Neural cell (in vitro differentiated cells): ENCODE measurements at regions not wholly inside any gene's neighbourhood (a gene's known extent, or its start where the extent isn't known, plus 50 kb on each side); places are given as distances from the start of the nearest gene placed in this dataset.

Source experiments
- H2AFZ ChIP-seq: fragments of 200-600, 300-800 bp; sonication (generic), shearing (Covaris generic); 2 replicates; pipeline ENCODE4 v1.6.0; 2014; ENCODE audit warnings: low read depth, mild to moderate bottlenecking, antibody characterized with exemption, low read length, moderate library complexity
- H3F3A ChIP-seq: fragments of 200-600 bp; shearing (Covaris generic); 2 replicates; pipeline ENCODE4 v1.6.1; 2016; ENCODE audit warnings: mild to moderate bottlenecking, moderate library complexity, mixed read lengths, antibody characterized with exemption, low read length; ENCODE audit not compliant: insufficient read depth, poor library complexity, severe bottlenecking
- H3K27ac ChIP-seq: fragments of 200-600, 300-800 bp; sonication (generic), shearing (Covaris generic); 2 replicates; pipeline ENCODE4 v1.5.1; 2014; ENCODE audit warnings: mild to moderate bottlenecking, low read length, moderate library complexity
- H3K27me3 ChIP-seq: fragments of 300-800, 200-600 bp; sonication (generic), shearing (Covaris generic); 2 replicates; pipeline ENCODE4 v1.6.0; 2014; ENCODE audit warnings: mild to moderate bottlenecking, low read depth, low read length, moderate library complexity; ENCODE audit not compliant: insufficient read depth
- H3K36me3 ChIP-seq: fragments of 300-800, 200-600 bp; sonication (generic), shearing (Covaris generic); 2 replicates; pipeline ENCODE4 v1.5.1; 2014; ENCODE audit warnings: mild to moderate bottlenecking, antibody characterized with exemption, low read length, moderate library complexity; ENCODE audit not compliant: insufficient read depth
- H3K4me2 ChIP-seq: fragments of 300-800, 200-600 bp; sonication (generic), shearing (Covaris generic); 2 replicates; pipeline ENCODE4 v1.6.0; 2014; ENCODE audit warnings: mild to moderate bottlenecking, low read length
- H3K4me3 ChIP-seq: fragments of 300-800, 200-600 bp; sonication (generic), shearing (Covaris generic); 2 replicates; pipeline ENCODE4 v1.5.1; 2014; ENCODE audit warnings: mild to moderate bottlenecking, low read length, moderate library complexity
- H3K79me2 ChIP-seq: fragments of 200-600 bp; shearing (Covaris generic); replicated peaks from 2 replicates; pipeline ENCODE4 v1.6.0; 2014; ENCODE audit warnings: mild to moderate bottlenecking, low read length, moderate library complexity; ENCODE audit not compliant: insufficient read depth
- H3K9ac ChIP-seq: fragments of 300-800, 200-600 bp; sonication (generic), shearing (Covaris generic); 2 replicates; pipeline ENCODE4 v1.6.1; 2016; ENCODE audit warnings: mild to moderate bottlenecking, low read length, mixed read lengths
- H3K9me2 ChIP-seq: fragments of 200-600 bp; shearing (Covaris generic); 2 replicates; pipeline ENCODE4 v1.6.1; 2016; ENCODE audit warnings: mild to moderate bottlenecking, low read length, mixed read lengths; ENCODE audit not compliant: insufficient read depth
- H3K9me3 ChIP-seq: fragments of 200-600, 300-800 bp; sonication (generic), shearing (Covaris generic); 2 replicates; pipeline ENCODE4 v1.6.1; 2016; ENCODE audit warnings: mild to moderate bottlenecking, mixed run types, low read length, moderate library complexity, mixed read lengths
- H4K20me1 ChIP-seq: fragments of 200-600 bp; shearing (Covaris generic); 2 replicates; pipeline ENCODE4 v1.6.1; 2016; ENCODE audit warnings: mild to moderate bottlenecking, mixed run types; ENCODE audit not compliant: insufficient read depth
- EP300 ChIP-seq: fragments of 450-650 bp; conservative IDR thresholded peaks from 2 replicates; pipeline ENCODE4 v1.6.1; 2014; ENCODE audit warnings: antibody characterized with exemption, mild to moderate bottlenecking, moderate library complexity; ENCODE audit not compliant: poor library complexity, severe bottlenecking
- EZH2 ChIP-seq: fragments of 200-600, 300-800 bp; shearing (Covaris generic), sonication (generic); IDR thresholded peaks from 2 replicates; pipeline ENCODE4 v1.6.1; 2014; ENCODE audit warnings: antibody characterized with exemption, low read length, borderline replicate concordance, mild to moderate bottlenecking; ENCODE audit not compliant: insufficient read depth, poor library complexity, severe bottlenecking
- MXI1 ChIP-seq: fragments of 450-650 bp; conservative IDR thresholded peaks from 2 replicates; pipeline ENCODE4 v1.6.1; 2014; ENCODE audit warnings: antibody characterized with exemption, mild to moderate bottlenecking; ENCODE audit not compliant: poor library complexity, severe bottlenecking
- POLR2AphosphoS5 ChIP-seq: IDR thresholded peaks from 2 replicates; pipeline ENCODE4 v1.6.1; 2012
- RAD21 ChIP-seq: fragments of 450-650 bp; conservative IDR thresholded peaks from 2 replicates; pipeline ENCODE4 v1.6.1; 2014; ENCODE audit warnings: antibody characterized with exemption, mild to moderate bottlenecking, moderate library complexity
- SMC3 ChIP-seq: fragments of 450-650 bp; conservative IDR thresholded peaks from 2 replicates; pipeline ENCODE4 v1.6.1; 2014; ENCODE audit warnings: antibody characterized with exemption, mild to moderate bottlenecking, moderate library complexity; ENCODE audit not compliant: poor library complexity
- TAF1 ChIP-seq: IDR thresholded peaks from 2 replicates; pipeline ENCODE4 v1.6.1; 2012; ENCODE audit warnings: low read depth
- TF ChIP-seq, protein P1 (sequence below): IDR thresholded peaks from 2 replicates; pipeline ENCODE4 v1.6.1; 2012; ENCODE audit warnings: borderline replicate concordance
- TF ChIP-seq, protein P2 (sequence below): fragments of 450-650 bp; IDR thresholded peaks from 2 replicates; pipeline ENCODE4 v1.5.1; 2014; ENCODE audit warnings: antibody characterized with exemption, mild to moderate bottlenecking, moderate library complexity; ENCODE audit not compliant: poor library complexity, severe bottlenecking

DNA sequence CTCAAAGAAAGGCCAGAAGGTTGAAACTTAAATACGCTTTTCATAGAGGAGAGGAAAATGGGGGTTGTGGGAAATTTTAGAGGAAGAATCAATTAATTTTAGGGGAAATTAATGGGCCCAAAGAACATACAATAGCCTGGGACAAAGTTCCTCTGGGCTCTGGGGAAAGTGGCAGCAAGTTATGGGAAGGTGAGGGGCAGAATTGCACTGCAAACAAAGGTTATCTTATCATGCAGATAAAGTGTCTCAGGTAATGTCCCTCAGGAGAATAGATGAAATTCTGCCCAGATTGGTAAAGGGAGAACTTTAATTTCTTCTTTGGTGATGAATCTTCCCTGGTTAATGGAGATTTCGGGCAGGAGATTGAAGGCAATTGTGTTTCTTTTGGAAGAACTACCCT, 326.1 kb upstream of the SLC24A2 start:
- Histone ChIP-seq H3K27me3 (no peaks in the 10 kb centered on the region), H3K9me3 (no peaks in the 10 kb centered on the region), H3F3A (no peaks in the 10 kb centered on the region), H3K27ac (no peak overlapping the region), H3K4me3 (no peak overlapping the region), H3K36me3 (no peaks in the 10 kb centered on the region), H2AFZ (no peak overlapping the region), H3K9ac (no peak overlapping the region), H3K4me2 (no peak overlapping the region), H3K9me2 (no peaks in the 10 kb centered on the region), H3K79me2 (no peaks in the 10 kb centered on the region), H4K20me1 (no peaks in the 10 kb centered on the region)
- TF ChIP-seq TAF1: no peak
- no peak for TF ChIP-seq SMC3
- no peak for TF ChIP-seq RAD21
- TF ChIP-seq, protein P1, sequence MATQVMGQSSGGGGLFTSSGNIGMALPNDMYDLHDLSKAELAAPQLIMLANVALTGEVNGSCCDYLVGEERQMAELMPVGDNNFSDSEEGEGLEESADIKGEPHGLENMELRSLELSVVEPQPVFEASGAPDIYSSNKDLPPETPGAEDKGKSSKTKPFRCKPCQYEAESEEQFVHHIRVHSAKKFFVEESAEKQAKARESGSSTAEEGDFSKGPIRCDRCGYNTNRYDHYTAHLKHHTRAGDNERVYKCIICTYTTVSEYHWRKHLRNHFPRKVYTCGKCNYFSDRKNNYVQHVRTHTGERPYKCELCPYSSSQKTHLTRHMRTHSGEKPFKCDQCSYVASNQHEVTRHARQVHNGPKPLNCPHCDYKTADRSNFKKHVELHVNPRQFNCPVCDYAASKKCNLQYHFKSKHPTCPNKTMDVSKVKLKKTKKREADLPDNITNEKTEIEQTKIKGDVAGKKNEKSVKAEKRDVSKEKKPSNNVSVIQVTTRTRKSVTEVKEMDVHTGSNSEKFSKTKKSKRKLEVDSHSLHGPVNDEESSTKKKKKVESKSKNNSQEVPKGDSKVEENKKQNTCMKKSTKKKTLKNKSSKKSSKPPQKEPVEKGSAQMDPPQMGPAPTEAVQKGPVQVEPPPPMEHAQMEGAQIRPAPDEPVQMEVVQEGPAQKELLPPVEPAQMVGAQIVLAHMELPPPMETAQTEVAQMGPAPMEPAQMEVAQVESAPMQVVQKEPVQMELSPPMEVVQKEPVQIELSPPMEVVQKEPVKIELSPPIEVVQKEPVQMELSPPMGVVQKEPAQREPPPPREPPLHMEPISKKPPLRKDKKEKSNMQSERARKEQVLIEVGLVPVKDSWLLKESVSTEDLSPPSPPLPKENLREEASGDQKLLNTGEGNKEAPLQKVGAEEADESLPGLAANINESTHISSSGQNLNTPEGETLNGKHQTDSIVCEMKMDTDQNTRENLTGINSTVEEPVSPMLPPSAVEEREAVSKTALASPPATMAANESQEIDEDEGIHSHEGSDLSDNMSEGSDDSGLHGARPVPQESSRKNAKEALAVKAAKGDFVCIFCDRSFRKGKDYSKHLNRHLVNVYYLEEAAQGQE: no peak
- TF ChIP-seq EZH2: no peak
- TF ChIP-seq, protein P2, sequence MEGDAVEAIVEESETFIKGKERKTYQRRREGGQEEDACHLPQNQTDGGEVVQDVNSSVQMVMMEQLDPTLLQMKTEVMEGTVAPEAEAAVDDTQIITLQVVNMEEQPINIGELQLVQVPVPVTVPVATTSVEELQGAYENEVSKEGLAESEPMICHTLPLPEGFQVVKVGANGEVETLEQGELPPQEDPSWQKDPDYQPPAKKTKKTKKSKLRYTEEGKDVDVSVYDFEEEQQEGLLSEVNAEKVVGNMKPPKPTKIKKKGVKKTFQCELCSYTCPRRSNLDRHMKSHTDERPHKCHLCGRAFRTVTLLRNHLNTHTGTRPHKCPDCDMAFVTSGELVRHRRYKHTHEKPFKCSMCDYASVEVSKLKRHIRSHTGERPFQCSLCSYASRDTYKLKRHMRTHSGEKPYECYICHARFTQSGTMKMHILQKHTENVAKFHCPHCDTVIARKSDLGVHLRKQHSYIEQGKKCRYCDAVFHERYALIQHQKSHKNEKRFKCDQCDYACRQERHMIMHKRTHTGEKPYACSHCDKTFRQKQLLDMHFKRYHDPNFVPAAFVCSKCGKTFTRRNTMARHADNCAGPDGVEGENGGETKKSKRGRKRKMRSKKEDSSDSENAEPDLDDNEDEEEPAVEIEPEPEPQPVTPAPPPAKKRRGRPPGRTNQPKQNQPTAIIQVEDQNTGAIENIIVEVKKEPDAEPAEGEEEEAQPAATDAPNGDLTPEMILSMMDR: no peak
- TF ChIP-seq POLR2AphosphoS5: no peak
- TF ChIP-seq EP300: no peak
- TF ChIP-seq MXI1: no peak

DNA sequence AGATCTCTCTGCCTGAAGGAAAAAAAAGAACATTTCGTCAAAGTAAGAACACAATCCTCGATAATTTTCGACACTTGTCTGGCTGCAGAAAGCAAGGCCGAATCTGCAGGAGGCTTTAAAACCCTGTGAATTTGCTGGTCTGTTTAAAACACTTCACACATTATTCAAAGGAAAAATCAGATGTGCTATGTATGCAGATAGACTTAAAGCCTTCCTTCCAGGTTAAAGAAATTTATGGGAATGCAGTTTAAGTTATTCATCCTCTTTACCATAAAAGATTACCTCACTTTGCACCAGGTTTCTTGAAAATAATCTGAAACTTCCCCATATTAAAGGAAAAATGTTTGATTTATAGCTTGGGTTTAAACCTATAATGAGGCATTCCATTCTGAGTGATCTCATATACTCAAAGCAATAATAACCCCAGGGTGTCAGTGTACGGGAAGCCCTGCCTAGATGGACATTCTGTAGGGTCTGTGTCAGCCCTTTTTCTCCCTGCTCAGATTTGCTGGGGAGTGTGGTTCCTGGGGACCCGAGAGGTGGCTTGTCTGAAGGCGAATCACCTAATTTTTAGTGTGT, 323.5 kb upstream of the SLC24A2 start:
- no peak overlapping the region for H3K4me2 ChIP-seq
- no peak overlapping the region for H3K27ac ChIP-seq
- TF ChIP-seq EP300 (no peak), MXI1 (no peak), POLR2AphosphoS5 (no peak), RAD21 (no peak), SMC3 (no peak), EZH2 (no peak), TAF1 (no peak)
- TF ChIP-seq, protein P2: no peak
- TF ChIP-seq, protein P1: no peak
- no peaks in the 10 kb centered on the region for H3K79me2 ChIP-seq
- no peaks in the 10 kb centered on the region for H3K27me3 ChIP-seq
- no peaks in the 10 kb centered on the region for H3K9me3 ChIP-seq
- no peak overlapping the region for H3K9ac ChIP-seq
- H3K4me3 ChIP-seq: no peak overlapping the region
- no peaks in the 10 kb centered on the region for H3K9me2 ChIP-seq
- H4K20me1 ChIP-seq: no peaks in the 10 kb centered on the region
- H3K36me3 ChIP-seq: no peaks in the 10 kb centered on the region
- H2AFZ ChIP-seq: no peak overlapping the region
- H3F3A ChIP-seq: no peaks in the 10 kb centered on the region
